HepG2 (cell line): ENCODE measurements at regions not wholly inside any gene's neighbourhood (a gene's known extent, or its start where the extent isn't known, plus 50 kb on each side); places are given as distances from the start of the nearest gene placed in this dataset.

Experiments used
- ATAC-seq: fragments of 200-7000 bp; cut with Tn5 transposase; 3 replicates; pipeline ENCODE4 v1.9.1; 2020; ENCODE audit warnings: mild to moderate bottlenecking, moderate library complexity
- BruUV-seq: library from RNA; stranded (reverse); fragments of 400-500 nt; replicated peaks from 2 replicates; lab custom pipeline; 2021; lab: Mats Ljungman, UMichigan
- CTCF ChIA-PET: fragments of 300-600 bp; formaldehyde crosslinking; extraction: SDS; loops from one replicate; lab custom pipeline; 2021; ENCODE audit warnings: low total read pairs, inconsistent platforms, low intra/inter-chr PET ratio; lab: Yijun Ruan, JAX
- POLR2A ChIA-PET: fragments of 350-600 bp; sonication (Branson Sonifier 250); formaldehyde crosslinking; loops from one replicate; lab custom pipeline; 2020; ENCODE audit warnings: antibody characterized with exemption, inconsistent platforms; lab: Yijun Ruan, JAX
- DNase-seq: peaks from one replicate; pipeline ENCODE4 v3.0.0-alpha.2; 2015; ENCODE audit warnings: low spot score
- FAIRE-seq: peaks from 3 replicates; lab custom pipeline; 2011; peaks lifted over from hg19 to GRCh38; lab: Jason Lieb, UNC
- H2AFZ ChIP-seq: one replicate; pipeline ENCODE4 v1.6.1; 2011; ENCODE audit warnings: low read length, inconsistent platforms
- H3K27ac ChIP-seq: fragments of 300-600 bp; 3 replicates; pipeline ENCODE4 v1.8.0; 2011; ENCODE audit warnings: mixed run types, mild to moderate bottlenecking, mixed read lengths, low read length, inconsistent platforms; ENCODE audit not compliant: insufficient read depth; ENCODE audit errors: extremely low read length
- H3K27me3 ChIP-seq, 2 experiments: fragments of 200-600 bp in 1 of 2; 2 replicates in 1 of 2; 3 replicates in 1 of 2; pipeline versions ENCODE4 v1.6.0 to v1.8.0; 2011; ENCODE audit warnings: low read length in 2 of 2, mild to moderate bottlenecking in 2 of 2, moderate library complexity in 2 of 2, inconsistent platforms in 1 of 2; ENCODE audit not compliant: insufficient read depth in 2 of 2, control insufficient read depth in 1 of 2
- H3K36me3 ChIP-seq, 2 experiments: fragments of 200-600 bp in 1 of 2; replicated peaks in 1 of 2; 2 replicates in 1 of 2; 3 replicates in 1 of 2; pipeline versions ENCODE4 v1.5.1 to v1.8.0; 2011; ENCODE audit warnings: low read length in 2 of 2, inconsistent platforms in 1 of 2; ENCODE audit not compliant: insufficient read depth in 2 of 2, control insufficient read depth in 1 of 2
- H3K4me1 ChIP-seq: 2 replicates; pipeline ENCODE4 v1.5.1; 2012; ENCODE audit warnings: low read length, inconsistent platforms; ENCODE audit not compliant: insufficient read depth
- H3K4me2 ChIP-seq: 2 replicates; pipeline ENCODE4 v1.6.0; 2011; ENCODE audit warnings: low read depth, low read length, inconsistent platforms
- H3K4me3 ChIP-seq, 3 experiments: fragments of 200-600 bp in 1 of 3; sonication (generic), shearing (Covaris generic) in 1 of 3; replicated peaks in 1 of 3; 2 replicates each; pipeline ENCODE4 v1.5.1; 2011 to 2016; ENCODE audit warnings: low read length in 3 of 3, inconsistent platforms in 2 of 3, low read depth in 2 of 3, mild to moderate bottlenecking in 2 of 3, control low read depth in 1 of 3, mixed read lengths in 1 of 3; ENCODE audit not compliant: insufficient read depth in 1 of 3
- H3K79me2 ChIP-seq: one replicate; pipeline ENCODE4 v1.6.1; 2011; ENCODE audit warnings: low read length, inconsistent platforms; ENCODE audit not compliant: insufficient read depth
- H3K9ac ChIP-seq: 2 replicates; pipeline ENCODE4 v1.6.0; 2011; ENCODE audit warnings: mild to moderate bottlenecking, low read depth, low read length, inconsistent platforms; ENCODE audit not compliant: insufficient read depth
- H3K9me3 ChIP-seq: 2 replicates; pipeline ENCODE4 v1.5.1; 2012; ENCODE audit warnings: mild to moderate bottlenecking, low read length
- H4K20me1 ChIP-seq: 2 replicates; pipeline ENCODE4 v1.6.0; 2011; ENCODE audit warnings: inconsistent platforms, mild to moderate bottlenecking, low read length, moderate library complexity; ENCODE audit not compliant: insufficient read depth
- CENPT ChIP-seq: sonication (generic); formaldehyde crosslinking; IDR thresholded peaks from 2 replicates; pipeline ENCODE4 v1.8.0; 2022; ENCODE audit warnings: low read depth, mild to moderate bottlenecking, moderate library complexity, missing genetic modification reagents
- HNRNPK ChIP-seq: fragments of 200-400 bp; formaldehyde crosslinking; IDR thresholded peaks from 2 replicates; pipeline ENCODE4 v1.6.1; 2018; ENCODE audit warnings: low read length, low read depth, moderate library complexity, mild to moderate bottlenecking; ENCODE audit not compliant: poor library complexity, severe bottlenecking
- JARID2 ChIP-seq: sonication (generic); formaldehyde crosslinking; IDR thresholded peaks from 2 replicates; pipeline ENCODE4 v1.8.1; 2023; ENCODE audit warnings: missing genetic modification reagents, inconsistent platforms; ENCODE audit not compliant: insufficient replicate concordance
- KMT2A ChIP-seq: sonication (generic); formaldehyde crosslinking; IDR thresholded peaks from 2 replicates; pipeline ENCODE4 v1.4.0; 2020; ENCODE audit warnings: missing genetic modification reagents
- NR2F2 ChIP-seq: IDR thresholded peaks from 2 replicates; pipeline ENCODE4 v1.6.1; 2012; ENCODE audit warnings: low read depth, inconsistent platforms, borderline replicate concordance
- PAWR ChIP-seq: sonication (generic); formaldehyde crosslinking; IDR thresholded peaks from 2 replicates; pipeline ENCODE4 v1.4.0; 2020; ENCODE audit warnings: missing genetic modification reagents, mild to moderate bottlenecking, borderline replicate concordance
- PCBP2 ChIP-seq: fragments of 200-400 bp; formaldehyde crosslinking; optimal IDR thresholded peaks from 2 replicates; pipeline ENCODE3; 2018; ENCODE audit warnings: low read length, low read depth; ENCODE audit not compliant: poor library complexity, severe bottlenecking
- RBM39 ChIP-seq: fragments of 200-400 bp; formaldehyde crosslinking; IDR thresholded peaks from one replicate; pipeline ENCODE4 v1.6.1; 2018; ENCODE audit warnings: antibody characterized with exemption, mild to moderate bottlenecking, low read depth, low read length; ENCODE audit not compliant: poor library complexity, severe bottlenecking
- REPIN1 ChIP-seq: sonication (generic); formaldehyde crosslinking; IDR thresholded peaks from 2 replicates; pipeline ENCODE4 v1.8.0; 2022; ENCODE audit warnings: missing genetic modification reagents, low read depth, mild to moderate bottlenecking, borderline replicate concordance
- THAP8 ChIP-seq: sonication (generic); formaldehyde crosslinking; IDR thresholded peaks from 2 replicates; pipeline ENCODE4 v1.5.1; 2020; ENCODE audit warnings: missing genetic modification reagents, mild to moderate bottlenecking, borderline replicate concordance
- TRAFD1 ChIP-seq: sonication (generic); formaldehyde crosslinking; IDR thresholded peaks from 2 replicates; pipeline ENCODE4 v1.5.1; 2020; ENCODE audit warnings: missing genetic modification reagents, mild to moderate bottlenecking, borderline replicate concordance
- U2AF1 ChIP-seq: fragments of 200-400 bp; formaldehyde crosslinking; optimal IDR thresholded peaks from 2 replicates; pipeline ENCODE3; 2017; ENCODE audit warnings: mild to moderate bottlenecking, low read depth, low read length
- YEATS2 ChIP-seq: sonication (generic); formaldehyde crosslinking; IDR thresholded peaks from 2 replicates; pipeline ENCODE4 v1.4.0; 2020; ENCODE audit warnings: missing genetic modification reagents, borderline replicate concordance
- ZKSCAN1 ChIP-seq: fragments of 150-350 bp; IDR thresholded peaks from 2 replicates; pipeline ENCODE4 v1.6.1; 2014; ENCODE audit warnings: low read length
- ZMYM4 ChIP-seq: sonication (generic); formaldehyde crosslinking; IDR thresholded peaks from 2 replicates; pipeline ENCODE4 v1.8.1; 2023; ENCODE audit warnings: mild to moderate bottlenecking, missing genetic modification reagents
- ZNF20 ChIP-seq: sonication (generic); formaldehyde crosslinking; IDR thresholded peaks from 2 replicates; pipeline ENCODE4 v1.4.0; 2020; ENCODE audit warnings: mild to moderate bottlenecking, moderate library complexity, missing genetic modification reagents
- ZNF280D ChIP-seq: sonication (generic); formaldehyde crosslinking; IDR thresholded peaks from 2 replicates; pipeline ENCODE4 v1.5.1; 2020; ENCODE audit warnings: mild to moderate bottlenecking, missing genetic modification reagents
- ZNF879 ChIP-seq: sonication (generic); formaldehyde crosslinking; IDR thresholded peaks from 2 replicates; pipeline ENCODE4 v1.8.1; 2023; ENCODE audit warnings: missing genetic modification reagents
- WGBS: methylation state at CpG from one replicate; pipeline ENCODE4 v1.1.6; 2017; ENCODE audit warnings: low lambda C conversion rate; 5-methylcytosine and 5-hydroxymethylcytosine counted together
- in situ Hi-C: cut with HindIII; loops from 2 replicates; pipeline ENCODE4 v1.10.0; 2017; ENCODE audit warnings: low pct_unique_long_range_greater_than_20kb; ENCODE audit not compliant: extremely low pct_ligation_motif_present
- intact Hi-C: fragments of 100-400 bp; cut with micrococcal nuclease; formaldehyde crosslinking; loops from one replicate; pipeline ENCODE4 v1.10.0; 2022; ENCODE audit not compliant: unreplicated experiment

- no peak for TF ChIP-seq JARID2
- TF ChIP-seq ZNF879 (CRISPR knock-in tag) = no peak
- no peak for TF ChIP-seq NR2F2
- TF ChIP-seq RBM39 = no peak
- no peak for TF ChIP-seq THAP8 (CRISPR knock-in tag)
Measured at GRCh38 chr13:111484959-111485358, 164.5 kb downstream of the TEX29 start (continued).

GRCh38 chr13:111485491-111486250 is 165.2 kb downstream of the TEX29 start:
- no peak overlapping the region for H3K4me3 ChIP-seq
- POLR2A ChIA-PET = no interaction called here
- intact Hi-C loops (no loop called here), in situ Hi-C loops (no loop called here)
- no peaks in the 10 kb centered on the region for H3K79me2 ChIP-seq
- no TSS peak for BruUV-seq
- no peaks in the 10 kb centered on the region for H3K36me3 ChIP-seq
- FAIRE-seq (no peak), DNase-seq (no peak), ATAC-seq (no peak)
- no peaks in the 10 kb centered on the region for H3K4me1 ChIP-seq
- H2AFZ ChIP-seq = no peak overlapping the region
- 14% methylated on average over 17 of the region's 20 CpGs for WGBS
- peaks cover 6% of the 10 kb centered on the region for H3K9me3 ChIP-seq
- H3K9ac ChIP-seq = no peak overlapping the region
- H3K4me2 ChIP-seq = no peak overlapping the region
- peaks cover 0 to 59% of the 10 kb centered on the region in 2 experiments; a peak in 4 of 5 replicates for H3K27me3 ChIP-seq
- CTCF ChIA-PET = no interaction called here
- H4K20me1 ChIP-seq = no peaks in the 10 kb centered on the region
- no peak overlapping the region for H3K27ac ChIP-seq
- TF ChIP-seq KMT2A (CRISPR knock-in tag) = no peak
- no peak for TF ChIP-seq ZNF280D (CRISPR knock-in tag)
- no peak for TF ChIP-seq CENPT (CRISPR knock-in tag)
- no peak for TF ChIP-seq TRAFD1
- no peak for TF ChIP-seq PAWR (CRISPR knock-in tag)
- TF ChIP-seq YEATS2 (CRISPR knock-in tag) = no peak
- no peak for TF ChIP-seq REPIN1
- TF ChIP-seq HNRNPK = no peak
- TF ChIP-seq U2AF1 = no peak
- no peak for TF ChIP-seq PCBP2
- TF ChIP-seq ZNF20 (CRISPR knock-in tag) = no peak
- no peak for TF ChIP-seq ZMYM4 (CRISPR knock-in tag)
- TF ChIP-seq ZKSCAN1 = no peak
